22Rv1 (cell line): ENCODE measurements at regions not wholly inside any gene's neighbourhood (a gene's known extent, or its start where the extent isn't known, plus 50 kb on each side); places are given as distances from the start of the nearest gene placed in this dataset.

ENCODE experiments used
- ZFX ChIP-seq: fragments of 450-650 bp; IDR thresholded peaks from 2 replicates; pipeline ENCODE4 v1.6.1; 2017; ENCODE audit warnings: antibody characterized with exemption, borderline replicate concordance
- TF ChIP-seq, protein P1 (sequence below): fragments of 450-650 bp; IDR thresholded peaks from 2 replicates; pipeline ENCODE4 v1.5.1; 2017; ENCODE audit warnings: mild to moderate bottlenecking

DNA sequence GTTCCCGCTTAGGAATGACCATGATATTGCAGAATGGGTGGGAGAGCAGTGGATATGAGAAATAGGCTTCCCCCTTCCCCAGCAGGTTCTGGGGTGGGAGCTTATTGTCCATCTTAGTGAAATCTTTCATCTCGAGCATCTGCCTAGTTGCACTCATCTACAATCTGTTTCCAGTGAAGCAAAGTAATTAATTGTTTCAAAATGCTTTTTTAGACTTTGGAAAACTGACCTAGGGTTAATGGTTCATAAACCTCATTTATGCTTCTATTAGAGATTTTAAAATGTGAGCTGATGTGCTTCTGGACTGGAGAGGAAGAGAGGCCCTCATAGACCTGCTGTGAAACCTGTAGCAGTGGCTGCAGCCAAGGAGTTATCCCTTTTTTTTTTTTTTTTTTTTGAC lies 247.7 kb upstream of the XYLT1 start:
- TF ChIP-seq, protein P1, sequence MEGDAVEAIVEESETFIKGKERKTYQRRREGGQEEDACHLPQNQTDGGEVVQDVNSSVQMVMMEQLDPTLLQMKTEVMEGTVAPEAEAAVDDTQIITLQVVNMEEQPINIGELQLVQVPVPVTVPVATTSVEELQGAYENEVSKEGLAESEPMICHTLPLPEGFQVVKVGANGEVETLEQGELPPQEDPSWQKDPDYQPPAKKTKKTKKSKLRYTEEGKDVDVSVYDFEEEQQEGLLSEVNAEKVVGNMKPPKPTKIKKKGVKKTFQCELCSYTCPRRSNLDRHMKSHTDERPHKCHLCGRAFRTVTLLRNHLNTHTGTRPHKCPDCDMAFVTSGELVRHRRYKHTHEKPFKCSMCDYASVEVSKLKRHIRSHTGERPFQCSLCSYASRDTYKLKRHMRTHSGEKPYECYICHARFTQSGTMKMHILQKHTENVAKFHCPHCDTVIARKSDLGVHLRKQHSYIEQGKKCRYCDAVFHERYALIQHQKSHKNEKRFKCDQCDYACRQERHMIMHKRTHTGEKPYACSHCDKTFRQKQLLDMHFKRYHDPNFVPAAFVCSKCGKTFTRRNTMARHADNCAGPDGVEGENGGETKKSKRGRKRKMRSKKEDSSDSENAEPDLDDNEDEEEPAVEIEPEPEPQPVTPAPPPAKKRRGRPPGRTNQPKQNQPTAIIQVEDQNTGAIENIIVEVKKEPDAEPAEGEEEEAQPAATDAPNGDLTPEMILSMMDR, result no peak
- TF ChIP-seq ZFX, result no peak
